ENCODE measurements at regions not wholly inside any gene's neighbourhood (a gene's known extent, or its start where the extent isn't known, plus 50 kb on each side); places are given as distances from the start of the nearest gene placed in this dataset.

DNA sequence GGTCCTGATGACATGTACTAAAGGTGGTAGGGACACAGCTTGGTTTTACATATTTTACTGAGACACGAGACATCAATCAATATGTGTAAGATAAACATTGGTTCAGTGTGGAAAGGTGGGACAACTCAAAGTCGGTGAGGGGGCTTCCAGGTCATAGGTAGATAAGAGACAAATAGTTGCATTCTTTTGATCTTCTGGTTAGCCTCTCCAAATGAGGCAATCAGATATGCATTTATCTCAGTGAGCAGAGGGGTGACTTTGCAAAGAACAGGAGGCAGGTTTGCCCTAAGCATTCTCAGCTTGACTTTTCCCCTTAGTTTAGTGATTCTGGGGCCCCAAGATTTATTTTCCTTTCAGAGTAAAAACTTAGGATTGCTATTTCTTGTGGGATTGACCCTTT is 706.9 kb downstream of the GLUD2 start:
- no peak overlapping the region for H3K9ac ChIP-seq (ENCODE audit: insufficient read depth in 1 of 2, low read depth in 2 of 2, low read length in 2 of 2)
- POLR2A ChIA-PET = no interaction called here
- H3K4me1 ChIP-seq (replicated peaks in 1 of 2; ENCODE audit: control insufficient read depth in 2 of 2, insufficient read depth in 2 of 2, low read length in 2 of 2) = no peaks in the 10 kb centered on the region; a peak in 1 of 5 replicates
- DNase-seq (ENCODE audit: extremely low read depth in 1 of 4, low spot score in 3 of 4) = peak in 1 of 4 experiments; percentile 10
- no peak for FAIRE-seq
- H3K4me3 ChIP-seq = no peak overlapping the region
- no peak overlapping the region for H2AFZ ChIP-seq (ENCODE audit: low read depth, low read length)
- 0% methylated on average over 2 of the region's 2 CpGs for WGBS (ENCODE audit: insufficient coverage, low coverage, missing lambda C conversion rate)
- H3K79me2 ChIP-seq (ENCODE audit: control insufficient read depth, insufficient read depth, low read length) = no peaks in the 10 kb centered on the region
- BruUV-seq (replicated peaks) = no TSS peak
- no peaks in the 10 kb centered on the region for H3K9me3 ChIP-seq (replicated peaks; ENCODE audit: control insufficient read depth, insufficient read depth, low read depth, low read length)
- intact Hi-C loops (cut with micrococcal nuclease) = no loop called here
- in situ Hi-C loops (cut with MboI) = no loop called here
- no peaks in the 10 kb centered on the region for H4K20me1 ChIP-seq (replicated peaks; ENCODE audit: control insufficient read depth, insufficient read depth, low read length)
- no peak overlapping the region for H3K27ac ChIP-seq (ENCODE audit: extremely low read depth, low read depth, low read length)
- no peaks in the 10 kb centered on the region for H3K36me3 ChIP-seq (ENCODE audit: control insufficient read depth, insufficient read depth, low read length)
- H3K27me3 ChIP-seq (ENCODE audit: control insufficient read depth in 2 of 2, insufficient read depth in 2 of 2, low read length in 2 of 2) = no peaks in the 10 kb centered on the region
- CTCF ChIA-PET (ENCODE audit: low intra/inter-chr PET ratio) = no interaction called here
- H3K4me2 ChIP-seq (ENCODE audit: insufficient read depth, low read length) = no peak overlapping the region
- no peak for ATAC-seq
- H3K9me1 ChIP-seq (ENCODE audit: control insufficient read depth, insufficient read depth, low read length) = no peaks in the 10 kb centered on the region
- TF ChIP-seq SP2 (IDR thresholded peaks at IDR 0.05; ENCODE audit: extremely low read depth, low read depth, low read length, poor library complexity, severe bottlenecking) (no peak), ARHGAP35 (IDR thresholded peaks at IDR 0.05; ENCODE audit: partially characterized antibody) (no peak), SAP30 (IDR thresholded peaks at IDR 0.05; ENCODE audit: borderline replicate concordance, insufficient read depth, low read depth, low read length, poor library complexity, severe bottlenecking) (no peak), CCNT2 (IDR thresholded peaks at IDR 0.05; ENCODE audit: borderline replicate concordance, extremely low read depth, insufficient read length, low read depth, low read length) (no peak), ZFP1 (CRISPR knock-in tag; IDR thresholded peaks at IDR 0.05) (no peak), MAFF (IDR thresholded peaks at IDR 0.05; ENCODE audit: low read length) (no peak), ZNF263 (CRISPR knock-in tag; IDR thresholded peaks at IDR 0.05; ENCODE audit: borderline replicate concordance) (no peak), LCOR (CRISPR knock-in tag; IDR thresholded peaks at IDR 0.05) (no peak), SRSF1 (IDR thresholded peaks at IDR 0.05; ENCODE audit: low read depth, low read length) (no peak), KDM2B (CRISPR knock-in tag; IDR thresholded peaks at IDR 0.05) (no peak), MEF2D (tag; conservative IDR thresholded peaks at IDR 0.05; ENCODE audit: low read depth) (no peak), NFE2 (IDR thresholded peaks at IDR 0.05; ENCODE audit: low read depth) (peak; percentile 66), HDAC2 (IDR thresholded peaks at IDR 0.05) (no peak), RBBP5 (IDR thresholded peaks at IDR 0.05; ENCODE audit: borderline replicate concordance, insufficient read depth, low read length, poor library complexity, severe bottlenecking) (no peak), ZNF174 (CRISPR knock-in tag; IDR thresholded peaks at IDR 0.05) (no peak), RBM34 (IDR thresholded peaks at IDR 0.05; ENCODE audit: borderline replicate concordance, insufficient read depth, low read length) (no peak), HNRNPK (IDR thresholded peaks at IDR 0.05; ENCODE audit: low read depth, low read length, poor library complexity, severe bottlenecking) (no peak), KHSRP (IDR thresholded peaks at IDR 0.05) (no peak), HOXB6 (CRISPR knock-in tag; IDR thresholded peaks at IDR 0.05; ENCODE audit: borderline replicate concordance) (no peak), MEIS2 (IDR thresholded peaks at IDR 0.05; ENCODE audit: partially characterized antibody) (peak; percentile 28), FOXP1 (CRISPR knock-in tag; IDR thresholded peaks at IDR 0.05) (no peak), HCFC1 (IDR thresholded peaks at IDR 0.05; ENCODE audit: low read depth, low read length) (no peak), TAL1 (IDR thresholded peaks at IDR 0.05) (peak; percentile 67), PYGO2 (tag; IDR thresholded peaks at IDR 0.05) (no peak), TEAD4 (IDR thresholded peaks at IDR 0.05; ENCODE audit: low read length) (peak; percentile 55), TEAD4 (CRISPR knock-in tag; IDR thresholded peaks at IDR 0.05; ENCODE audit: borderline replicate concordance) (no peak)
- TF ChIP-seq, protein P1, sequence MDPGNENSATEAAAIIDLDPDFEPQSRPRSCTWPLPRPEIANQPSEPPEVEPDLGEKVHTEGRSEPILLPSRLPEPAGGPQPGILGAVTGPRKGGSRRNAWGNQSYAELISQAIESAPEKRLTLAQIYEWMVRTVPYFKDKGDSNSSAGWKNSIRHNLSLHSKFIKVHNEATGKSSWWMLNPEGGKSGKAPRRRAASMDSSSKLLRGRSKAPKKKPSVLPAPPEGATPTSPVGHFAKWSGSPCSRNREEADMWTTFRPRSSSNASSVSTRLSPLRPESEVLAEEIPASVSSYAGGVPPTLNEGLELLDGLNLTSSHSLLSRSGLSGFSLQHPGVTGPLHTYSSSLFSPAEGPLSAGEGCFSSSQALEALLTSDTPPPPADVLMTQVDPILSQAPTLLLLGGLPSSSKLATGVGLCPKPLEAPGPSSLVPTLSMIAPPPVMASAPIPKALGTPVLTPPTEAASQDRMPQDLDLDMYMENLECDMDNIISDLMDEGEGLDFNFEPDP (CRISPR knock-in tag; IDR thresholded peaks at IDR 0.05) = no peak

All from K562 (cell line).